SHP77 treated with DMSO at 0.1 percent for 48 hours (cell line): ENCODE measurements at regions not wholly inside any gene's neighbourhood (a gene's known extent, or its start where the extent isn't known, plus 50 kb on each side); places are given as distances from the start of the nearest gene placed in this dataset.
"Not testable (repeated sequence)": the region's sequence is repeated elsewhere in the genome, so short reads cannot be mapped to it uniquely, and the experiment has no call there.

ENCODE experiments used
- DNase-seq: peaks from one replicate; lab custom pipeline; 2025; lab: John Stamatoyannopoulos, UW

- no peak for DNase-seq
Observed at GRCh38 chr18:39208729-39209128, 1643.1 kb upstream of the CELF4 start.

- DNase-seq, result no peak
Observed at GRCh38 chr18:39208190-39208589, 1642.6 kb upstream of the CELF4 start.

- DNase-seq, result not testable (repeated sequence)
Observed at GRCh38 chr18:39206398-39207103, 1641.0 kb upstream of the CELF4 start.

GRCh38 chr18:39205565-39206195, 1640.1 kb upstream of the CELF4 start:
- DNase-seq, result no peak

- DNase-seq, result no peak
Observed at GRCh38 chr18:39200153-39200552, 1634.6 kb upstream of the CELF4 start.

GRCh38 chr18:39199231-39199855, 1633.7 kb upstream of the CELF4 start:
- DNase-seq, result no peak

GRCh38 chr18:39198376-39198775, 1632.8 kb upstream of the CELF4 start:
- DNase-seq, result no peak

- DNase-seq, result no peak
Observed at GRCh38 chr18:39191931-39192330, 1626.3 kb upstream of the CELF4 start.

- DNase-seq, result no peak
Observed at GRCh38 chr18:39191058-39191457, 1625.5 kb upstream of the CELF4 start.

- no peak for DNase-seq
Observed at GRCh38 chr18:39190508-39190907, 1624.9 kb upstream of the CELF4 start.

- DNase-seq, result no peak
Observed at GRCh38 chr18:39188278-39188677, 1622.7 kb upstream of the CELF4 start.

GRCh38 chr18:39186008-39186407, 1620.4 kb upstream of the CELF4 start:
- DNase-seq, result no peak

- DNase-seq, result no peak
Observed at GRCh38 chr18:39184176-39184575, 1618.6 kb upstream of the CELF4 start.

GRCh38 chr18:39178166-39178565, 1612.6 kb upstream of the CELF4 start:
- DNase-seq, result no peak

- peak; percentile 96 for DNase-seq
Observed at GRCh38 chr18:39172695-39173421, 1607.3 kb upstream of the CELF4 start.

GRCh38 chr18:39168723-39169122, 1603.1 kb upstream of the CELF4 start:
- no peak for DNase-seq

GRCh38 chr18:39167990-39168389, 1602.4 kb upstream of the CELF4 start:
- no peak for DNase-seq

- no peak for DNase-seq
Observed at GRCh38 chr18:39166776-39167175, 1601.2 kb upstream of the CELF4 start.

GRCh38 chr18:39162013-39162827, 1596.6 kb upstream of the CELF4 start:
- DNase-seq, result no peak

- no peak for DNase-seq
Observed at GRCh38 chr18:39149211-39149806, 1583.7 kb upstream of the CELF4 start.

- no peak for DNase-seq
Observed at GRCh38 chr18:39134255-39134654, 1568.7 kb upstream of the CELF4 start.
